SK-N-SH (cell line): ENCODE measurements at regions not wholly inside any gene's neighbourhood (a gene's known extent, or its start where the extent isn't known, plus 50 kb on each side); places are given as distances from the start of the nearest gene placed in this dataset.

Experiments
- CTCF ChIP-seq: fragments of 200-600 bp; sonication (generic); IDR thresholded peaks from 2 replicates; pipeline ENCODE4 v1.6.1; 2017; ENCODE audit warnings: antibody characterized with exemption, mild to moderate bottlenecking, moderate library complexity
- FOXM1 ChIP-seq: IDR thresholded peaks from 2 replicates; pipeline ENCODE4 v1.4.0; 2012; ENCODE audit warnings: low read depth, mild to moderate bottlenecking
- MXI1 ChIP-seq: IDR thresholded peaks from 2 replicates; pipeline ENCODE4 v1.6.1; 2012; ENCODE audit warnings: mild to moderate bottlenecking, low read depth, low read length, improper control_type of control experiment
- POLR2AphosphoS5 ChIP-seq: IDR thresholded peaks from 2 replicates; pipeline ENCODE4 v1.6.1; 2012; ENCODE audit warnings: low read depth, low read length
- RAD21 ChIP-seq: IDR thresholded peaks from 2 replicates; pipeline ENCODE4 v1.6.1; 2012; ENCODE audit warnings: mild to moderate bottlenecking, low read length
- TF ChIP-seq, protein P1 (sequence below): IDR thresholded peaks from 2 replicates; pipeline ENCODE4 v1.4.0; 2012; ENCODE audit warnings: low read depth

DNA sequence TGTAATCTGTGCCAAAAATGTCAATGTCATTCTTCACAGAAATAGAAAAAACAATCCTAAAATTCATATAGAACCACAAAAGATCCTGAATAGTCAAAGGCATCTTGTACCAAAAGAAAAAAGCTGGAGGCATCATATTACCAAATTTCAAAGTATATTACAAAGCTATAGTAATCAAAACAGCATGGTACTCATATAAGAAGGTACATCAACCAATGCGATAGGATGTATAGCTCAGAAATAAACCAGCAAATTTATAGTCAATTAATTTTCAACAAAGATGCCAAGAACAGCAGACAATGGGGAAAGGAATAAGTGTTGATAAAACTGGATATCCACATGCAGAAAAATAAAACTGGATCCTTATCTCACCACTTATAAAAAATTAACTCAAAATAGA lies 150.5 kb upstream of the PRICKLE2 start:
- TF ChIP-seq CTCF: no peak
- no peak for TF ChIP-seq RAD21
- TF ChIP-seq POLR2AphosphoS5: no peak
- TF ChIP-seq MXI1: no peak
- TF ChIP-seq FOXM1: no peak
- TF ChIP-seq, protein P1, sequence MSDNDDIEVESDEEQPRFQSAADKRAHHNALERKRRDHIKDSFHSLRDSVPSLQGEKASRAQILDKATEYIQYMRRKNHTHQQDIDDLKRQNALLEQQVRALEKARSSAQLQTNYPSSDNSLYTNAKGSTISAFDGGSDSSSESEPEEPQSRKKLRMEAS: no peak
